IPS DF 19.7 (cell line): ENCODE measurements at regions not wholly inside any gene's neighbourhood (a gene's known extent, or its start where the extent isn't known, plus 50 kb on each side); places are given as distances from the start of the nearest gene placed in this dataset.
"Not testable (repeated sequence)": the region's sequence is repeated elsewhere in the genome, so short reads cannot be mapped to it uniquely, and the experiment has no call there.

Source experiments
- DNase-seq: peaks from one replicate; pipeline ENCODE4 v3.0.0-alpha.2; 2013; ENCODE audit warnings: low read depth, low spot score

- DNase-seq: no peak
Measured at GRCh38 chr9:108073823-108074222, 584.3 kb upstream of the KLF4 start.

- DNase-seq: no peak
Measured at GRCh38 chr9:108072740-108073139, 583.2 kb upstream of the KLF4 start.

- DNase-seq: no peak
Measured at GRCh38 chr9:108070861-108071260, 581.3 kb upstream of the KLF4 start.

GRCh38 chr9:108069991-108070390 lies 580.4 kb upstream of the KLF4 start:
- no peak for DNase-seq

- no peak for DNase-seq
Measured at GRCh38 chr9:108062680-108063079, 573.1 kb upstream of the KLF4 start.

- DNase-seq: no peak
Measured at GRCh38 chr9:108060175-108060574, 570.6 kb upstream of the KLF4 start.

- no peak for DNase-seq
Measured at GRCh38 chr9:108058135-108058814, 568.7 kb upstream of the KLF4 start.

GRCh38 chr9:108057421-108058134 lies 568.0 kb upstream of the KLF4 start:
- DNase-seq: no peak

- no peak for DNase-seq
Measured at GRCh38 chr9:108056805-108057386, 567.3 kb upstream of the KLF4 start.

GRCh38 chr9:108056084-108056804 lies 566.7 kb upstream of the KLF4 start:
- no peak for DNase-seq

GRCh38 chr9:108054131-108054630 lies 564.6 kb upstream of the KLF4 start:
- DNase-seq: no peak

GRCh38 chr9:108053555-108054061 lies 564.0 kb upstream of the KLF4 start:
- no peak for DNase-seq

- DNase-seq: peak; percentile 28
Measured at GRCh38 chr9:108052431-108053080, 563.0 kb upstream of the KLF4 start.

GRCh38 chr9:108050894-108051293 lies 561.3 kb upstream of the KLF4 start:
- DNase-seq: no peak

- no peak for DNase-seq
Measured at GRCh38 chr9:108049671-108050494, 560.3 kb upstream of the KLF4 start.

- no peak for DNase-seq
Measured at GRCh38 chr9:108049026-108049607, 559.5 kb upstream of the KLF4 start.

- DNase-seq: no peak
Measured at GRCh38 chr9:108048406-108049025, 558.9 kb upstream of the KLF4 start.

GRCh38 chr9:108047777-108048176 lies 558.2 kb upstream of the KLF4 start:
- DNase-seq: not testable (repeated sequence)

- no peak for DNase-seq
Measured at GRCh38 chr9:108047264-108047663, 557.7 kb upstream of the KLF4 start.

- no peak for DNase-seq
Measured at GRCh38 chr9:108045851-108046250, 556.3 kb upstream of the KLF4 start.
